ENCODE measurements at regions not wholly inside any gene's neighbourhood (a gene's known extent, or its start where the extent isn't known, plus 50 kb on each side); places are given as distances from the start of the nearest gene placed in this dataset.
A peak's percentile ranks its signal among the peaks of the same experiment; 100 is the strongest.
"Not testable (repeated sequence)": the region's sequence is repeated elsewhere in the genome, so short reads cannot be mapped to it uniquely, and the experiment has no call there.

- no peak for TF ChIP-seq CTCF (IDR thresholded peaks at IDR 0.05; ENCODE audit: insufficient read depth, low read depth, low read length, missing control alignments)
- no peak overlapping the region for H3K4me3 ChIP-seq (ENCODE audit: low read depth, low read length)
- DNase-seq (ENCODE audit: low read depth), result no peak
Observed at GRCh38 chr5:52024359-52024758, 641.1 kb downstream of the ISL1 start.

GRCh38 chr5:52029836-52030235 lies 646.6 kb downstream of the ISL1 start:
- not testable (repeated sequence) for H3K4me3 ChIP-seq (ENCODE audit: low read depth, low read length); DNase-seq (ENCODE audit: low read depth)

GRCh38 chr5:52041842-52042241 lies 658.6 kb downstream of the ISL1 start:
- H3K4me3 ChIP-seq (ENCODE audit: low read depth, low read length), result no peak overlapping the region
- no peak for DNase-seq (ENCODE audit: low read depth)
- TF ChIP-seq CTCF (IDR thresholded peaks at IDR 0.05; ENCODE audit: insufficient read depth, low read depth, low read length, missing control alignments), result no peak

GRCh38 chr5:52043137-52043536 lies 659.9 kb downstream of the ISL1 start:
- DNase-seq (ENCODE audit: low read depth), result no peak
- H3K4me3 ChIP-seq (ENCODE audit: low read depth, low read length), result no peak overlapping the region
- TF ChIP-seq CTCF (IDR thresholded peaks at IDR 0.05; ENCODE audit: insufficient read depth, low read depth, low read length, missing control alignments), result no peak

GRCh38 chr5:52043543-52043942 lies 660.3 kb downstream of the ISL1 start:
- no peak for DNase-seq (ENCODE audit: low read depth)
- no peak for TF ChIP-seq CTCF (IDR thresholded peaks at IDR 0.05; ENCODE audit: insufficient read depth, low read depth, low read length, missing control alignments)
- no peak overlapping the region for H3K4me3 ChIP-seq (ENCODE audit: low read depth, low read length)

- no peak for DNase-seq (ENCODE audit: low read depth)
- no peak for TF ChIP-seq CTCF (IDR thresholded peaks at IDR 0.05; ENCODE audit: insufficient read depth, low read depth, low read length, missing control alignments)
- no peak overlapping the region for H3K4me3 ChIP-seq (ENCODE audit: low read depth, low read length)
Observed at GRCh38 chr5:52051759-52052158, 668.5 kb downstream of the ISL1 start.

- H3K4me3 ChIP-seq (ENCODE audit: low read depth, low read length), result no peak overlapping the region
- TF ChIP-seq CTCF (IDR thresholded peaks at IDR 0.05; ENCODE audit: insufficient read depth, low read depth, low read length, missing control alignments), result no peak
- no peak for DNase-seq (ENCODE audit: low read depth)
Observed at GRCh38 chr5:52063186-52063585, 679.9 kb downstream of the ISL1 start.

- TF ChIP-seq CTCF (IDR thresholded peaks at IDR 0.05; ENCODE audit: insufficient read depth, low read depth, low read length, missing control alignments), result no peak
- H3K4me3 ChIP-seq (ENCODE audit: low read depth, low read length), result no peak overlapping the region
- peak; percentile 14 for DNase-seq (ENCODE audit: low read depth)
Observed at GRCh38 chr5:52065182-52065581, 681.9 kb downstream of the ISL1 start.

Data from GM12865 (cell line).